ENCODE measurements at regions not wholly inside any gene's neighbourhood (a gene's known extent, or its start where the extent isn't known, plus 50 kb on each side); places are given as distances from the start of the nearest gene placed in this dataset.

DNA sequence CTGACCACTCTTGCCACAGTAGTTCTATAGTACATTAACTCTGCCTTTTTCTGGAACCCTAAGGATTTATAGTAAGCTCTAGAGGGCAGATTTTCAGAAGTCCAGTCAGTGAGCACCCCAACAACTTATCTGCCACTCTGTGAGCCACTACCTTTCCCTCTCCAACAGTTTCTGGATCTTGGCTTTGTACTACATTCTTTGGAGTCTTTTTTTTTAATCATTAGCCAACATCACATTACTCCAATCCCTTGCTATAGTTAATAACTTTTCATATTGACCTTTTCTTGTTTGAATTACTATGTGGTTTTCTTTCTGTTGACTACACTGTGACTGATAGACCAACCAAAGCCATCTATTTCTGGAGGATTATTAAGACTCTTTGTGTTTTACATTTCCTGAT lies 1596.7 kb upstream of the PRMT6 start:
- no peak overlapping the region for H3K56ac ChIP-seq (ENCODE audit: insufficient read length, low read depth, low read length)
- H2BK20ac ChIP-seq (ENCODE audit: low read depth, low read length, poor library complexity, severe bottlenecking), result no peak overlapping the region
- no peak for TF ChIP-seq CTCF (conservative IDR thresholded peaks at IDR 0.05)
- 0 out of 7 replicates have a peak overlapping the region, but pooled peaks of 1 of the 3 experiments have one; percentile 5 for H3K27ac Mint-ChIP-seq
- no peak for DNase-seq
- no peak overlapping the region for H4K5ac ChIP-seq (ENCODE audit: insufficient read length, low read depth, low read length)
- no peak overlapping the region for H3K9ac ChIP-seq (ENCODE audit: extremely low read depth, insufficient read length, low read length)
- no peak overlapping the region for H3K4me2 ChIP-seq (ENCODE audit: insufficient read depth, insufficient read length, low read length)
- H4K20me1 ChIP-seq (ENCODE audit: control insufficient read depth, insufficient read depth, insufficient read length), result no peaks in the 10 kb centered on the region
- no peak overlapping the region for H3K23ac ChIP-seq (ENCODE audit: insufficient read length, low read depth, low read length)
- H3K23me2 ChIP-seq (ENCODE audit: insufficient read length, low read depth, low read length, poor library complexity, severe bottlenecking), result no peaks in the 10 kb centered on the region
- no peaks in the 10 kb centered on the region for H3K36me3 Mint-ChIP-seq (ENCODE audit: insufficient read depth in 1 of 3, low read depth in 3 of 3)
- H3K18ac ChIP-seq (ENCODE audit: insufficient read length, low read depth, low read length), result no peak overlapping the region
- no peak overlapping the region for H4K8ac ChIP-seq (replicated peaks; ENCODE audit: insufficient read length, low read depth, low read length)
- no peaks in the 10 kb centered on the region for H3K79me1 ChIP-seq (ENCODE audit: insufficient read depth, low read depth, low read length, poor library complexity, severe bottlenecking)
- H2BK120ac ChIP-seq (ENCODE audit: low read depth, low read length, poor library complexity, severe bottlenecking), result no peak overlapping the region
- H2BK15ac ChIP-seq (ENCODE audit: low read depth, low read length), result no peak overlapping the region
- no peak overlapping the region for H3T11ph ChIP-seq (ENCODE audit: low read length)
- H2BK5ac ChIP-seq (ENCODE audit: insufficient read length, low read length), result no peak overlapping the region
- H3K27me3 ChIP-seq (ENCODE audit: insufficient read depth, low read length), result no peaks in the 10 kb centered on the region
- no peak overlapping the region for H3K14ac ChIP-seq (ENCODE audit: insufficient read depth, low read length)
- H3K27me3 Mint-ChIP-seq (ENCODE audit: low read depth), result no peaks in the 10 kb centered on the region
- no peak overlapping the region for H2AFZ ChIP-seq (ENCODE audit: low read length)
- H3K4me3 Mint-ChIP-seq, result no peak overlapping the region
- no peak overlapping the region for H2AK5ac ChIP-seq (ENCODE audit: insufficient read length, low read length)
- H3K79me2 ChIP-seq (ENCODE audit: insufficient read depth, low read length), result no peaks in the 10 kb centered on the region
- H3K4me1 Mint-ChIP-seq, result peaks cover 3 to 4% of the 10 kb centered on the region in 2 experiments
- H3K4me1 ChIP-seq (ENCODE audit: insufficient read depth, low read length), result no peaks in the 10 kb centered on the region
- no peak overlapping the region for H3K4ac ChIP-seq (ENCODE audit: low read depth, low read length)
- H3K9me3 ChIP-seq (ENCODE audit: control insufficient read depth, low read depth, low read length), result no peaks in the 10 kb centered on the region
- H3K9me3 Mint-ChIP-seq, result no peaks in the 10 kb centered on the region
- H4K91ac ChIP-seq (ENCODE audit: insufficient read length, low read depth, low read length), result no peak overlapping the region
- no peak overlapping the region for H3K27ac ChIP-seq (ENCODE audit: insufficient read length, low read depth, low read length)
- H2BK12ac ChIP-seq (ENCODE audit: insufficient read length, low read depth, low read length), result no peak overlapping the region

Measured in H9 (cell line).